Ovary (tissue), 7 donors: ENCODE measurements at regions not wholly inside any gene's neighbourhood (a gene's known extent, or its start where the extent isn't known, plus 50 kb on each side); places are given as distances from the start of the nearest gene placed in this dataset.

ENCODE experiments used
- DNase-seq, 5 donors: peaks; one replicate each; pipeline ENCODE4 v3.0.0-alpha.2; 2019 to 2020
- H3K27ac ChIP-seq, 2 donors: fragments of 200-600 bp; one replicate each; pipeline versions ENCODE4 v1.5.1 to v1.8.0; 2019 to 2022
- H3K27me3 ChIP-seq: fragments of 200-600 bp; one replicate; pipeline ENCODE4 v1.8.0; 2022
- H3K36me3 ChIP-seq: fragments of 200-600 bp; sonication (generic); one replicate; pipeline ENCODE4 v1.5.1; 2019
- H3K4me1 ChIP-seq: one replicate; pipeline ENCODE4 v1.8.1; 2013; ENCODE audit warnings: mild to moderate bottlenecking, moderate library complexity; ENCODE audit not compliant: insufficient read depth
- H3K4me3 ChIP-seq: fragments of 200-600 bp; sonication (generic); one replicate; pipeline ENCODE4 v1.5.1; 2017
- H3K9me3 ChIP-seq, 2 donors: fragments of 200-600 bp in 1 of 2; sonication (generic) in 1 of 2; one replicate each; pipeline versions ENCODE4 v1.5.1 to v1.8.1; 2013 to 2019; ENCODE audit warnings: mild to moderate bottlenecking in 1 of 2, moderate library complexity in 1 of 2
- EP300 ChIP-seq: sonication (generic); formaldehyde crosslinking; IDR thresholded peaks from one replicate; pipeline ENCODE4 v1.6.1; 2017; ENCODE audit warnings: antibody characterized with exemption
- POLR2A ChIP-seq: fragments of 450-650 bp; IDR thresholded peaks from one replicate; pipeline ENCODE4 v1.6.1; 2017; ENCODE audit warnings: antibody characterized with exemption, mild to moderate bottlenecking, moderate library complexity
- WGBS, 3 donors: extraction: QIAGEN DNeasy Blood & Tissue Kit in 1 of 3; methylation state at CpG; one replicate each; pipeline versions ENCODE4 v1.1.5 to v1.1.7; 2013 to 2017; 5-methylcytosine and 5-hydroxymethylcytosine counted together
- intact Hi-C, 4 donors: fragments of 100-400 bp; cut with DNase I; formaldehyde crosslinking; loops; one replicate each; pipeline versions ENCODE4 v1.11.0 to v1.15.1; 2022 to 2023
- TF ChIP-seq, protein P1 (sequence below), 3 donors: fragments of 450-650 bp in 2 of 3; fragments of 200-600 bp in 1 of 3; IDR thresholded peaks; one replicate each; pipeline versions ENCODE4 v1.5.1 to v1.8.0; 2016 to 2022; ENCODE audit warnings: antibody characterized with exemption in 3 of 3, mild to moderate bottlenecking in 1 of 3
- donor health status: DM: no; HTN: no; CAD: no; lungs with moderate emphysema.
- donor health status: DM: no; HTN: no; CAD: no.
- donor health status: Bipolar disorder and iron deficiency.
- donor health status: DM: no; HTN: no; CAD: no.
- donor health status: DM: yes; HTN: yes; CAD: no.

DNA sequence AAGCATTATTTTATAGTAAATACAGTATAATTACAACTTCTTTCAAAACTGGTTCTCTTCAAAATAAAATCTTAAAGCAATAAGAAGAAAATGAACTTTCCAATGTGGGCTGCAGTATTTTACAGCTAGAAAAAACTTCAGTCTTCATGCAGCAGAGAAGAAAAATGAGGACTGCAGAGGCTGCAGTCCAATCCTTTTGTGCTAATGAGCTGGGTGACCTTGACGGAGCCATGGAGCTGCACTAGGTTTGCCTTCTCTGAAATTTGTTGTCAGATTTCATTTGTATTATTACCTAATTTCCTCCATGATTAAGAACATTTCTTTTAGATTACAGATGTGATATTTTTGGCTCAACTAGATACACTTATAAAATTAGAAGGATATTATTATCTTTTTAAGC, 245.2 kb upstream of the ADAMTS3 start:
- TF ChIP-seq, protein P1, sequence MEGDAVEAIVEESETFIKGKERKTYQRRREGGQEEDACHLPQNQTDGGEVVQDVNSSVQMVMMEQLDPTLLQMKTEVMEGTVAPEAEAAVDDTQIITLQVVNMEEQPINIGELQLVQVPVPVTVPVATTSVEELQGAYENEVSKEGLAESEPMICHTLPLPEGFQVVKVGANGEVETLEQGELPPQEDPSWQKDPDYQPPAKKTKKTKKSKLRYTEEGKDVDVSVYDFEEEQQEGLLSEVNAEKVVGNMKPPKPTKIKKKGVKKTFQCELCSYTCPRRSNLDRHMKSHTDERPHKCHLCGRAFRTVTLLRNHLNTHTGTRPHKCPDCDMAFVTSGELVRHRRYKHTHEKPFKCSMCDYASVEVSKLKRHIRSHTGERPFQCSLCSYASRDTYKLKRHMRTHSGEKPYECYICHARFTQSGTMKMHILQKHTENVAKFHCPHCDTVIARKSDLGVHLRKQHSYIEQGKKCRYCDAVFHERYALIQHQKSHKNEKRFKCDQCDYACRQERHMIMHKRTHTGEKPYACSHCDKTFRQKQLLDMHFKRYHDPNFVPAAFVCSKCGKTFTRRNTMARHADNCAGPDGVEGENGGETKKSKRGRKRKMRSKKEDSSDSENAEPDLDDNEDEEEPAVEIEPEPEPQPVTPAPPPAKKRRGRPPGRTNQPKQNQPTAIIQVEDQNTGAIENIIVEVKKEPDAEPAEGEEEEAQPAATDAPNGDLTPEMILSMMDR (IDR thresholded peaks at IDR 0.05) = no peak
- TF ChIP-seq POLR2A = no peak
- TF ChIP-seq EP300 = no peak
- WGBS, 3 donors = 0 to 14% (median 4%) methylated on average over 1 of the region's 1 CpG
- Histone ChIP-seq H3K4me3 (no peak overlapping the region), H3K9me3 (no peaks in the 10 kb centered on the region), H3K27ac (no peak overlapping the region), H3K36me3 (no peaks in the 10 kb centered on the region), H3K27me3 (no peaks in the 10 kb centered on the region), H3K4me1 (no peaks in the 10 kb centered on the region)
- intact Hi-C loops = no loop called here
- DNase-seq = peak in 3 of 5 donors; percentile 14 to 47 (median 24)

DNA sequence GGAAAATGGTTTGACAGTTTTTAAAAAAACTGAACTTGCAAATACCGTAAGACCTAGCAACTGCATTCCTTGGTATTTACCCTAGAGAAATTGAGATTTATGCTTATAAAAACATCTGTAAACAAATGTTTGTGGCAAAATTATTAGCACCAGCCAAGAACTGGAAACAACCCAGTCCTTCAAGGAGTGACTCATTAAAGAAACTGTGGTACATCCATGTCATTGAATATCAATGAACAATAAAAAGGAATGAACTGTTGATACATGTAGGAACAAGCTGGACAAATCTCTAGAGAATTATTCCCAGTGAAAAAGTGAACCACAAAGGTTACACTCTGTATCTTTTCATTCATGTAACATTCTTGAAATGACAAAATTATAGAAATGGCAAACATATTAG, 240.2 kb upstream of the ADAMTS3 start:
- no peak for DNase-seq
- Histone ChIP-seq H3K27ac (no peak overlapping the region), H3K9me3 (no peaks in the 10 kb centered on the region), H3K36me3 (no peaks in the 10 kb centered on the region), H3K4me1 (no peaks in the 10 kb centered on the region), H3K27me3 (no peaks in the 10 kb centered on the region), H3K4me3 (no peak overlapping the region)
- intact Hi-C loops = no loop called here
- no peak for TF ChIP-seq POLR2A
- TF ChIP-seq, protein P1 (IDR thresholded peaks at IDR 0.05) = no peak
- TF ChIP-seq EP300 = no peak
- WGBS, 3 donors = 59 to 79% (median 74%) methylated on average over 1 of the region's 1 CpG

DNA sequence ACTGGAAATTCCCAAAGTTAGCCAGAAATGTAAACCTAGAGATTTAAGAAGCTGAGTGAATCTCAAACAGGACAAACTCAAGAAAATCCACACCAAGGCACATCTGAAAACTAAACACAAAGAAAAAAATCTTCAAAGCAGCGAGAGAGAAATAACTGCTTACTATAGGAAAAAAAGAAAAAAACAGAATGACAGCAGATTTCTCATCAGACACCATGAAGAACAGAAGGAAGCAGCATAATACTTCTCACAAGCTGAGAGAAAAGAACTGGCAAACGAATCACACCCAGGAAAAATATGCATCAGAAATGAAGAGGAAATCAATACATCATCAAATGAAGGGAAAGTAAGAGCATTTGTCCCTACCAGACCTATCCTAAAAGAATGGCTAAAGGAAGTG, 236.3 kb upstream of the ADAMTS3 start:
- H3K27me3 ChIP-seq = no peaks in the 10 kb centered on the region
- no peak for DNase-seq
- H3K9me3 ChIP-seq = no peaks in the 10 kb centered on the region
- H3K27ac ChIP-seq = no peak overlapping the region
- no peak for TF ChIP-seq EP300
- TF ChIP-seq POLR2A = no peak
- TF ChIP-seq, protein P1 (IDR thresholded peaks at IDR 0.05) = no peak
- no peaks in the 10 kb centered on the region for H3K36me3 ChIP-seq
- H3K4me3 ChIP-seq = no peak overlapping the region
- WGBS, 3 donors = 71 to 85% (median 73%) methylated on average over 2 of the region's 2 CpGs
- no peaks in the 10 kb centered on the region for H3K4me1 ChIP-seq
- intact Hi-C loops = no loop called here

DNA sequence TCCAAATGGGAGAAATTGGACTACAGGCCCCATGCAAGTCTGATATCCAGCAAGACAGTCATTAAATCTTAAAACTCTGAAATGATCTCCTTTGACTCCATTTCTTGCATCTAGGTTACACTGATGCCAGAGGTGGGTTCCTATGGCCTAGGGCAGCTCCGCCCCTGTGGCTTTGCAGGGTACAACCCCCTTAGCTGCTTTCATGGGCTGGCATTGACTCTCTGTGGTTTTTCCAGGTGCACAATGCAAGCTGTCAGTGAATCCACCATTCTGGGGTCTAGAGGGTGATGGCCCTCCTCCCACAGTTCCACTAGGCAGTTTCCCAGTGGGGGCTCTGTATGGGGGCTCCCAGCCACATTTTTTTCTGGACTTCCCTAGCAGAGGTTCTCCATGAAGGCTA, 228.5 kb upstream of the ADAMTS3 start:
- intact Hi-C loops = no loop called here
- no peaks in the 10 kb centered on the region for H3K4me1 ChIP-seq

More for the DNA sequence above, 228.5 kb upstream of the ADAMTS3 start:
- DNase-seq = no peak
- H3K4me3 ChIP-seq = no peak overlapping the region
- WGBS, 3 donors = 72 to 86% (median 77%) methylated on average over 1 of the region's 1 CpG
- H3K27me3 ChIP-seq = no peaks in the 10 kb centered on the region
- TF ChIP-seq EP300 (no peak), POLR2A (no peak)
- TF ChIP-seq, protein P1 (IDR thresholded peaks at IDR 0.05) = no peak
- H3K27ac ChIP-seq = no peak overlapping the region
- no peaks in the 10 kb centered on the region for H3K36me3 ChIP-seq
- H3K9me3 ChIP-seq = no peaks in the 10 kb centered on the region
